Heart left ventricle (tissue), 16 donors: ENCODE measurements at regions not wholly inside any gene's neighbourhood (a gene's known extent, or its start where the extent isn't known, plus 50 kb on each side); places are given as distances from the start of the nearest gene placed in this dataset.

Experiments used
- ATAC-seq, 4 donors: fragments of 200-7000 bp; cut with Tn5 transposase; one replicate each; pipeline ENCODE4 v1.9.1; 2020 to 2022; ENCODE audit warnings: moderate library complexity in 4 of 4, mild to moderate bottlenecking in 3 of 4, moderate number of reproducible peaks in 1 of 4
- DNase-seq, 5 donors: peaks; one replicate each; pipeline ENCODE4 v3.0.0-alpha.2; 2020
- H3K27ac ChIP-seq, 12 donors: fragments of 200-600 bp; sonication (generic) in 4 of 12; one replicate each; pipeline versions ENCODE4 v1.5.0 to v1.8.0; 2016 to 2022; ENCODE audit warnings: mild to moderate bottlenecking in 2 of 12
- H3K27me3 ChIP-seq, 9 donors: fragments of 200-600 bp; sonication (generic) in 2 of 9; one replicate each; pipeline versions ENCODE4 v1.5.1 to v1.8.0; 2016 to 2022; ENCODE audit warnings: mild to moderate bottlenecking in 3 of 9
- H3K36me3 ChIP-seq, 9 donors: fragments of 200-600 bp; sonication (generic) in 2 of 9; one replicate each; pipeline versions ENCODE4 v1.5.0 to v1.8.0; 2018 to 2022; ENCODE audit warnings: mild to moderate bottlenecking in 2 of 9
- H3K4me1 ChIP-seq, 12 donors: fragments of 200-600 bp; sonication (generic) in 4 of 12; one replicate each; pipeline versions ENCODE4 v1.5.0 to v1.8.0; 2016 to 2022; ENCODE audit warnings: mild to moderate bottlenecking in 3 of 12
- H3K4me3 ChIP-seq, 12 donors: fragments of 200-600 bp; sonication (generic) in 4 of 12; one replicate each; pipeline versions ENCODE4 v1.5.0 to v1.8.0; 2017 to 2022; ENCODE audit warnings: mild to moderate bottlenecking in 9 of 12, moderate library complexity in 4 of 12
- H3K9me3 ChIP-seq, 12 donors: fragments of 200-600 bp; sonication (generic) in 4 of 12; one replicate each; pipeline versions ENCODE4 v1.5.0 to v1.8.0; 2016 to 2022; ENCODE audit warnings: mild to moderate bottlenecking in 1 of 12
- CTCF ChIP-seq, 12 donors: fragments of 200-600 bp; sonication (generic) in 4 of 12; IDR thresholded peaks; one replicate each; pipeline versions ENCODE4 v1.5.0 to v1.8.0; 2018 to 2022; ENCODE audit warnings: antibody characterized with exemption in 12 of 12, mild to moderate bottlenecking in 5 of 12
- POLR2A ChIP-seq, 2 donors: fragments of 450-650 bp; IDR thresholded peaks; one replicate each; pipeline ENCODE4 v1.6.1; 2017; ENCODE audit warnings: antibody characterized with exemption in 2 of 2, mild to moderate bottlenecking in 2 of 2, moderate library complexity in 2 of 2
- WGBS, 4 donors: extraction: QIAGEN DNeasy Blood & Tissue Kit in 2 of 4; methylation state at CpG; one replicate each; pipeline versions ENCODE4 v1.1.5 to v1.1.7; 2013 to 2018; 5-methylcytosine and 5-hydroxymethylcytosine counted together
- intact Hi-C, 10 donors: fragments of 100-400 bp; cut with DNase I; formaldehyde crosslinking; loops; one replicate each; pipeline versions ENCODE4 v1.11.1 to v1.14.2; 2022
- donor health status: ischemic (EF 13 %, LVEDD 7.1; RV severe dilation, severe dysfunction).
- donor health status: healthy with polysubstance abuse.
- donor health status: DM: no; HTN: yes; CAD: no.
- donor health status: DM: no; HTN: no; CAD: no.
- donor health status: ischemic (EF 25% LVEDD 6.9; RV normal size, moderate dysfunction).
- donor health status: ischemic (EF 25% LVEDD 5.7; RV mildly dilated, moderate dysfunction).
- donor health status: healthy.
- donor health status: DM: yes; HTN: yes; CAD: no.
- donor health status: ischemic (EF 35%, LVEDD 5.7; RV mildly dilated, moderate dysfunction).
- donor health status: nonischemic (EF 11% LVEDD 7.7; RV severe dilation, severe dysfunction).
- donor health status: DM: yes; HTN: yes; CAD: no.
- donor health status: PGD.
- donor health status: ischemic (EF 29% LVEDD 5.4; RV normal size, mild dysfunction).
- donor health status: nonischemic (EF 23%, LVEDD 6.1; RV moderate dilation, normal function).

DNA sequence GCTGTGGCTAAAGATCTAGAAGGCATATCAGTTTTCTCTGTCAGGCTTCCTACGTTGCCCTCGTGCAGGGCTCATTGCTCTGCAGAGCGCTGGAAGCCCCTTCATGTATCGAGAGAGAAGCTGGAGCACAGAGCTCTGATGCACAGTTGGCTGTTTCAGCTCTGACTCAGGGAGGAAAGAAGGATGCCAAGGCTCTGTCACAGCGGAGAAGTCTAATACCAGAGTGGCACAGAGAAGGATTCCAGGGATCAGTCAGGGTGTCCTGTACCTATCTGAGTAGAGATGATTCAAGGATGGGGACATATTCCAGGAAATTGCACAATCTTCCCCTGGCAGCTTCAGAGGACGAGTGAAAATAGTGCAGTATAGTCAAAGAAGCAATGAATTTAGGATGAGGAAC, 179.2 kb upstream of the FMN2 start:
- no peak for ATAC-seq
- Histone ChIP-seq H3K9me3 (no peaks in the 10 kb centered on the region), H3K36me3 (no peaks in the 10 kb centered on the region), H3K27ac (no peak overlapping the region), H3K27me3 (peaks cover 0 to 8% (median 0%) of the 10 kb centered on the region in 9 donors), H3K4me3 (no peak overlapping the region), H3K4me1 (peaks cover 0 to 3% (median 0%) of the 10 kb centered on the region in 12 donors)
- no peak for DNase-seq
- TF ChIP-seq POLR2A (IDR thresholded peaks at IDR 0.05): no peak
- intact Hi-C loops: no loop called here
- 64 to 73% (median 70%) methylated on average over 6 of the region's 6 CpGs for WGBS, 4 donors

DNA sequence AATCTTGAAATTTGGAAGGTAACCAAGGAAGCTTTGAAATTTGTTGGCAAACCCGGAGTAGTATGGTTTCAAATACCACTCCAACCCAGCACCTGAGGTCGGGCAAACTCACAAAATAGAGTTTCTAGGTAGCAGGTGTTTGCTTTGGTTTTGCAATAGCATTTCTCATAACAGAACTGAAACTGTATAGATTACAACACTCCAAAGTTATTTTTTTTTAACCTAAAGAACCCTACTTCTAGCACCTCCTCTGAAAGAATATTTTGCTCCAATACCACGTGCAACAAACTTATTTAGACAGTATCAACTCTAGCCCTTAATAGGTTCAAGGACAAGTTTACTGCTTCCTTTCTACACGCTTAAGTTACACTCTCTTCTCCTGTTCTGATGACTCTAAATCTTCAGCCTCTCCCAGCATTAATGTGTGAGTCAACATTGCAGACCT, 178.5 kb upstream of the FMN2 start:
- DNase-seq (no peak), ATAC-seq (no peak)
- H3K36me3 ChIP-seq: no peaks in the 10 kb centered on the region
- H3K27ac ChIP-seq: no peak overlapping the region
- H3K4me3 ChIP-seq: no peak overlapping the region
- no peaks in the 10 kb centered on the region for H3K9me3 ChIP-seq
- no peak for TF ChIP-seq POLR2A (IDR thresholded peaks at IDR 0.05)
- no peak for TF ChIP-seq CTCF (IDR thresholded peaks at IDR 0.05)
- intact Hi-C loops: no loop called here
- WGBS, 4 donors: 74 to 82% (median 79%) methylated on average over 4 of the region's 4 CpGs
- peaks cover 0 to 8% (median 0%) of the 10 kb centered on the region in 9 donors for H3K27me3 ChIP-seq
- peaks cover 0 to 3% (median 0%) of the 10 kb centered on the region in 12 donors for H3K4me1 ChIP-seq

GRCh38 chr1:239914751-239915231, 176.9 kb upstream of the FMN2 start:
- H3K36me3 ChIP-seq: no peaks in the 10 kb centered on the region
- ATAC-seq (no peak), DNase-seq (no peak)
- H3K9me3 ChIP-seq: no peaks in the 10 kb centered on the region
- 40 to 48% (median 45%) methylated on average over 5 of the region's 5 CpGs for WGBS, 4 donors
- intact Hi-C loops: no loop called here
- H3K27ac ChIP-seq: peak overlapping the region in 1 of 12 donors; percentile 4
- H3K4me3 ChIP-seq: no peak overlapping the region
- H3K27me3 ChIP-seq: peaks cover 0 to 8% (median 0%) of the 10 kb centered on the region in 9 donors
- peaks cover 0 to 3% (median 0%) of the 10 kb centered on the region in 12 donors for H3K4me1 ChIP-seq
- TF ChIP-seq POLR2A (IDR thresholded peaks at IDR 0.05) (no peak), CTCF (IDR thresholded peaks at IDR 0.05) (no peak)

DNA sequence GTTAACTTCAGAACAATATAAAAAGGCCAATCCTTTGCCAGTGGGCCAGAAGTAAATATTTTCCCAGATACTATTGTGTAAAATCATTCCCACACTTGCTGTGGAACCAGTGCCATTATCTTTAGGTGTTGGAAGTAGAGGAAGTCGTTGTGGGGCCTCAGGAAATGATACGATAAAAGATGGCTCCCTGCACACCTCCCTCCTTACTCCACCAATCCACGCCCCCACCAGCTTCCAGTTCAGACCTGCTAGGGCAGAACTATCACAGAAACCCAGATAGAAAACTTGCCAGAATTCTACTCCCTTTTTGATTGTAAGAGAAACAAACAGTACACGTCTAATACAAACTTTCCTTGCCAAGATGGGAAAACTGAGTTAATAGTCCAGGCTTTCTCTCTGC, 173.0 kb upstream of the FMN2 start:
- intact Hi-C loops: no loop called here
- DNase-seq (no peak), ATAC-seq (no peak)
- Histone ChIP-seq H3K9me3 (no peaks in the 10 kb centered on the region), H3K4me1 (no peaks in the 10 kb centered on the region), H3K27ac (no peak overlapping the region), H3K36me3 (no peaks in the 10 kb centered on the region), H3K27me3 (peaks cover 0 to 7% (median 0%) of the 10 kb centered on the region in 9 donors), H3K4me3 (no peak overlapping the region)
- TF ChIP-seq POLR2A (IDR thresholded peaks at IDR 0.05) (no peak), CTCF (IDR thresholded peaks at IDR 0.05) (no peak)
- 42 to 49% (median 45%) methylated on average over 4 of the region's 4 CpGs for WGBS, 4 donors

DNA sequence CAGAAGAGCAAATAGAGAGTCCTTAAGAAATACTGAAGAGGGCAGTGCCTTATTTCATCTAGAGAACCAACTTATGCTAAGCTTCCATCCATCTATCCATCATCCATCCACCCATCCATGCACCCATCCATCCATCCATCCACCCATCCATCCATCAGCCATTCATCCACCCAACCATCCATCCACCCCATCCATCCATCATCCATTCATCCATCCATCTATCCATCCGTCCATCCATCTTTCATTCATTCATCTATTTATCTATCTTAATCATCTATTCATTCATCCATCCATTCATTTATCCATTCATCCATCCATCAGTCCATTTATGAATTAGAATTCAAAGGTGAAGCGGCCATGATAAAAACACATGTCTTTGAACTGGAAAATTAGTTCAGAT, 171.5 kb upstream of the FMN2 start:
- Histone ChIP-seq H3K36me3 (no peaks in the 10 kb centered on the region), H3K4me3 (no peak overlapping the region), H3K4me1 (no peaks in the 10 kb centered on the region), H3K27me3 (peaks cover 0 to 4% (median 0%) of the 10 kb centered on the region in 9 donors), H3K9me3 (peaks cover 0 to 3% (median 0%) of the 10 kb centered on the region in 12 donors), H3K27ac (no peak overlapping the region)
- DNase-seq: no peak
- WGBS, 4 donors: 80 to 86% (median 82%) methylated on average over 2 of the region's 2 CpGs
- no peak for TF ChIP-seq CTCF (IDR thresholded peaks at IDR 0.05)
- TF ChIP-seq POLR2A (IDR thresholded peaks at IDR 0.05): no peak
- intact Hi-C loops: no loop called here
- ATAC-seq: no peak
